ENCODE measurements at regions not wholly inside any gene's neighbourhood (a gene's known extent, or its start where the extent isn't known, plus 50 kb on each side); places are given as distances from the start of the nearest gene placed in this dataset.

DNA sequence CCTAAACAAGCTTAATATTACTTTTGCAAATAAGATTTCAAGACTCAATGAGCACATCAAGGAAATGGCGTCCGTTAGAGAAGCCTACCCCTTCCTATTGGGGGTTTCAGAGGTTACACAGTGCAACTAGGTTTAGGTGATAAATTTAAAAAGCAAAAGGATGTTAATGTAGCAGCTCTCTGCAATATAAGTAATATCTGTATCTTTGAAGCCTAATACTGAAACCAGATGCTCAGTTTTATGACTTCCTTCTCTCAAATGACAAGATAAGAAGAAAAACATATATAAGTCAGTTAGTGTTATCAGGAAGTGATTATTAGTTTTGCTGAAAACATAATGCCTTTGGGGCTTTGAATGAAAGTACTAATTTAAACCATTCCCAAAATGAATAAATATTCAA, 54.3 kb upstream of the MED13 start:
- Mint-ChIP-seq H3K9me3 (peaks cover 2% of the 10 kb centered on the region), H3K27ac (no peak overlapping the region), H3K36me3 (no peaks in the 10 kb centered on the region), H3K4me1 (no peaks in the 10 kb centered on the region), H3K4me3 (no peak overlapping the region)
- DNase-seq (ENCODE audit: low spot score in 2 of 2), result no peak
- ATAC-seq, result peak; percentile 96

All from stimulated activated effector memory CD8-positive, alpha-beta T cell treated with anti-CD3 and anti-CD28 coated beads, Interleukin-12 subunit alpha, Interleukin-12 subunit beta, amount 100 ng/mL, for 72 hours (primary cell).